MM.1S (cell line): ENCODE measurements at regions not wholly inside any gene's neighbourhood (a gene's known extent, or its start where the extent isn't known, plus 50 kb on each side); places are given as distances from the start of the nearest gene placed in this dataset.

Experiments used
- DNase-seq: peaks from one replicate; pipeline ENCODE4 v3.0.0-alpha.2; 2015
- H2AFZ ChIP-seq: fragments of 300-600 bp; sonication (generic); 2 replicates; pipeline ENCODE4 v1.6.0; 2016; ENCODE audit warnings: antibody characterized with exemption, low read length
- H3F3A ChIP-seq: fragments of 300-600 bp; sonication (generic); 2 replicates; pipeline ENCODE4 v1.6.1; 2016; ENCODE audit warnings: mild to moderate bottlenecking, antibody characterized with exemption, low read length, moderate library complexity, mixed read lengths; ENCODE audit not compliant: insufficient read depth
- H3K27ac ChIP-seq: fragments of 300-600 bp; sonication (generic); 2 replicates; pipeline ENCODE4 v1.5.1; 2016; ENCODE audit warnings: mild to moderate bottlenecking, low read length
- H3K27me3 ChIP-seq: fragments of 300-600 bp; sonication (generic); replicated peaks from 2 replicates; pipeline ENCODE4 v1.6.0; 2016; ENCODE audit warnings: low read length; ENCODE audit not compliant: insufficient read depth
- H3K36me3 ChIP-seq: fragments of 300-600 bp; sonication (generic); replicated peaks from 2 replicates; pipeline ENCODE4 v1.6.1; 2016; ENCODE audit warnings: mild to moderate bottlenecking, low read length, mixed read lengths; ENCODE audit not compliant: insufficient read depth
- H3K4me1 ChIP-seq: fragments of 300-600 bp; sonication (generic); 2 replicates; pipeline ENCODE4 v1.6.1; 2016; ENCODE audit warnings: low read length, mixed read lengths
- H3K4me2 ChIP-seq: fragments of 300-600 bp; sonication (generic); 2 replicates; pipeline ENCODE4 v1.6.0; 2016; ENCODE audit warnings: low read depth, low read length
- H3K4me3 ChIP-seq: fragments of 300-600 bp; sonication (generic); 2 replicates; pipeline ENCODE4 v1.5.1; 2016; ENCODE audit warnings: low read length, mixed read lengths
- H3K79me2 ChIP-seq: fragments of 300-600 bp; sonication (generic); 2 replicates; pipeline ENCODE4 v1.6.1; 2016; ENCODE audit warnings: mixed run types, low read length, mixed read lengths
- H3K9ac ChIP-seq: fragments of 300-600 bp; sonication (generic); 2 replicates; pipeline ENCODE4 v1.6.1; 2016; ENCODE audit warnings: low read length, mixed read lengths
- H3K9me2 ChIP-seq: fragments of 300-600 bp; sonication (generic); replicated peaks from 2 replicates; pipeline ENCODE4 v1.6.1; 2016; ENCODE audit warnings: mild to moderate bottlenecking, low read length, mixed read lengths; ENCODE audit not compliant: insufficient read depth
- H3K9me3 ChIP-seq: fragments of 300-600 bp; sonication (generic); replicated peaks from 2 replicates; pipeline ENCODE4 v1.6.1; 2016; ENCODE audit warnings: mild to moderate bottlenecking, low read length, mixed read lengths; ENCODE audit not compliant: insufficient read depth
- H4K20me1 ChIP-seq: fragments of 300-600 bp; sonication (generic); 2 replicates; pipeline ENCODE4 v1.6.1; 2016; ENCODE audit warnings: mild to moderate bottlenecking, low read length, moderate library complexity, mixed read lengths; ENCODE audit not compliant: insufficient read depth
- EZH2 ChIP-seq: fragments of 300-600 bp; sonication (generic); optimal IDR thresholded peaks from 2 replicates; pipeline ENCODE3; 2017; ENCODE audit warnings: low read depth, mild to moderate bottlenecking, antibody characterized with exemption, low read length, mixed read lengths
- EZH2phosphoT487 ChIP-seq: fragments of 300-600 bp; sonication (generic); IDR thresholded peaks from 2 replicates; pipeline ENCODE4 v1.6.1; 2018; ENCODE audit warnings: antibody characterized with exemption, low read length
- TF ChIP-seq, protein P1 (sequence below): fragments of 300-600 bp; sonication (generic); IDR thresholded peaks from 2 replicates; pipeline ENCODE4 v1.5.1; 2016; ENCODE audit warnings: antibody characterized with exemption, low read length, mixed read lengths

- no peaks in the 10 kb centered on the region for H3K4me1 ChIP-seq
- no peak overlapping the region for H3K4me2 ChIP-seq
- no peaks in the 10 kb centered on the region for H3K36me3 ChIP-seq
- TF ChIP-seq, protein P1, sequence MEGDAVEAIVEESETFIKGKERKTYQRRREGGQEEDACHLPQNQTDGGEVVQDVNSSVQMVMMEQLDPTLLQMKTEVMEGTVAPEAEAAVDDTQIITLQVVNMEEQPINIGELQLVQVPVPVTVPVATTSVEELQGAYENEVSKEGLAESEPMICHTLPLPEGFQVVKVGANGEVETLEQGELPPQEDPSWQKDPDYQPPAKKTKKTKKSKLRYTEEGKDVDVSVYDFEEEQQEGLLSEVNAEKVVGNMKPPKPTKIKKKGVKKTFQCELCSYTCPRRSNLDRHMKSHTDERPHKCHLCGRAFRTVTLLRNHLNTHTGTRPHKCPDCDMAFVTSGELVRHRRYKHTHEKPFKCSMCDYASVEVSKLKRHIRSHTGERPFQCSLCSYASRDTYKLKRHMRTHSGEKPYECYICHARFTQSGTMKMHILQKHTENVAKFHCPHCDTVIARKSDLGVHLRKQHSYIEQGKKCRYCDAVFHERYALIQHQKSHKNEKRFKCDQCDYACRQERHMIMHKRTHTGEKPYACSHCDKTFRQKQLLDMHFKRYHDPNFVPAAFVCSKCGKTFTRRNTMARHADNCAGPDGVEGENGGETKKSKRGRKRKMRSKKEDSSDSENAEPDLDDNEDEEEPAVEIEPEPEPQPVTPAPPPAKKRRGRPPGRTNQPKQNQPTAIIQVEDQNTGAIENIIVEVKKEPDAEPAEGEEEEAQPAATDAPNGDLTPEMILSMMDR, result no peak
- TF ChIP-seq EZH2 (no peak), EZH2phosphoT487 (no peak)
- no peak overlapping the region for H3K27ac ChIP-seq
- no peaks in the 10 kb centered on the region for H3F3A ChIP-seq
- no peak overlapping the region for H2AFZ ChIP-seq
- no peak overlapping the region for H3K9ac ChIP-seq
- no peak overlapping the region for H3K4me3 ChIP-seq
- no peaks in the 10 kb centered on the region for H3K9me3 ChIP-seq
- H4K20me1 ChIP-seq, result no peaks in the 10 kb centered on the region
- H3K9me2 ChIP-seq, result no peaks in the 10 kb centered on the region
- no peaks in the 10 kb centered on the region for H3K79me2 ChIP-seq
- no peak for DNase-seq
- H3K27me3 ChIP-seq, result no peaks in the 10 kb centered on the region
Measured at GRCh38 chr12:30100741-30101140, 317.0 kb upstream of the TMTC1 start.

DNA sequence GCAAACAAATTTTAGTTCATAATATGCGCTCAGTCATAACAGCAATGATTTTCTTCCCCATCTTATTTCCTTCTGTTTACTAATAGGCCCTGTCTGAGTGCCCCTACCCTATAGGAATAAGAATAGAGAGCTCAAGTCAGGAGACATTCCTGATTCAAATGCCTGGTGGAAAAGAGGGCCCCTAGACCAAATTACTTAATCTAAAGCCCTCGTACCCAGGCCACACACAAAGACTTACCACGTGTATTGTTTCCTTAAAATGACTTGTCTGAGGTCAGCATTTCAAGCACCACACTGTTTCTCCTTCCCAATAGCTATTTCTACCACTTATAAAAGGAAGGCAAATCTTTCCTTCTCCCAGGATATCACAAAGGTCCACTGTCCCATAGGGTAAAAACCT is 314.9 kb upstream of the TMTC1 start:
- H3K9me2 ChIP-seq, result no peaks in the 10 kb centered on the region
- no peaks in the 10 kb centered on the region for H4K20me1 ChIP-seq
- no peaks in the 10 kb centered on the region for H3K9me3 ChIP-seq
- no peaks in the 10 kb centered on the region for H3K4me1 ChIP-seq
- H3K79me2 ChIP-seq, result no peaks in the 10 kb centered on the region
- H3K4me2 ChIP-seq, result no peak overlapping the region
- no peaks in the 10 kb centered on the region for H3K27me3 ChIP-seq
- no peak overlapping the region for H2AFZ ChIP-seq
- DNase-seq, result no peak
- H3K36me3 ChIP-seq, result no peaks in the 10 kb centered on the region
- no peak overlapping the region for H3K9ac ChIP-seq
- H3K27ac ChIP-seq, result no peak overlapping the region
- TF ChIP-seq, protein P1, result no peak
- TF ChIP-seq EZH2phosphoT487, result no peak
- no peak for TF ChIP-seq EZH2
- H3K4me3 ChIP-seq, result no peak overlapping the region
- H3F3A ChIP-seq, result no peaks in the 10 kb centered on the region

GRCh38 chr12:30095511-30095910 is 311.8 kb upstream of the TMTC1 start:
- no peaks in the 10 kb centered on the region for H3K27me3 ChIP-seq
- no peak overlapping the region for H3K4me3 ChIP-seq
- TF ChIP-seq EZH2phosphoT487 (no peak), EZH2 (no peak)
- TF ChIP-seq, protein P1, result no peak
- no peak overlapping the region for H3K4me2 ChIP-seq
- no peak overlapping the region for H3K9ac ChIP-seq
- no peaks in the 10 kb centered on the region for H4K20me1 ChIP-seq
- H3K27ac ChIP-seq, result no peak overlapping the region
- H3K36me3 ChIP-seq, result no peaks in the 10 kb centered on the region
- no peaks in the 10 kb centered on the region for H3K9me2 ChIP-seq
- no peaks in the 10 kb centered on the region for H3K79me2 ChIP-seq
- H3F3A ChIP-seq, result no peaks in the 10 kb centered on the region
- no peaks in the 10 kb centered on the region for H3K9me3 ChIP-seq
- H2AFZ ChIP-seq, result no peak overlapping the region
- no peaks in the 10 kb centered on the region for H3K4me1 ChIP-seq
- DNase-seq, result no peak
